Psoas muscle (tissue), 7 donors: ENCODE measurements at regions not wholly inside any gene's neighbourhood (a gene's known extent, or its start where the extent isn't known, plus 50 kb on each side); places are given as distances from the start of the nearest gene placed in this dataset.

Source experiments
- ATAC-seq, 4 donors: fragments of 200-7000 bp; cut with Tn5 transposase; one replicate each; pipeline ENCODE4 v1.9.1; 2020; ENCODE audit warnings: moderate library complexity in 3 of 4, mild to moderate bottlenecking in 2 of 4
- DNase-seq, 2 donors: peaks; one replicate each; pipeline ENCODE4 v3.0.0-alpha.2; 2020
- H3K27ac ChIP-seq: fragments of 200-600 bp; one replicate; pipeline ENCODE4 v1.8.0; 2022
- H3K27me3 ChIP-seq, 3 donors: fragments of 200-600 bp in 1 of 3; one replicate each; pipeline versions ENCODE4 v1.6.1 to v1.8.0; 2013 to 2022; ENCODE audit warnings: low read length in 2 of 3, mild to moderate bottlenecking in 2 of 3, moderate library complexity in 1 of 3; ENCODE audit not compliant: insufficient read depth in 3 of 3
- H3K36me3 ChIP-seq, 2 donors: fragments of 200-600 bp in 1 of 2; one replicate each; pipeline versions ENCODE4 v1.6.1 to v1.8.0; 2013 to 2022; ENCODE audit warnings: low read depth in 1 of 2, mild to moderate bottlenecking in 1 of 2, moderate library complexity in 1 of 2; ENCODE audit not compliant: insufficient read depth in 1 of 2
- H3K4me1 ChIP-seq: fragments of 200-600 bp; one replicate; pipeline ENCODE4 v1.8.0; 2022
- H3K4me3 ChIP-seq: fragments of 200-600 bp; one replicate; pipeline ENCODE4 v1.8.0; 2022; ENCODE audit warnings: mild to moderate bottlenecking
- H3K9me3 ChIP-seq: fragments of 200-600 bp; one replicate; pipeline ENCODE4 v1.8.0; 2022
- CTCF ChIP-seq: fragments of 200-600 bp; IDR thresholded peaks from one replicate; pipeline ENCODE4 v1.8.0; 2022; ENCODE audit warnings: antibody characterized with exemption
- WGBS, 3 donors: extraction: QIAGEN DNeasy Blood & Tissue Kit; methylation state at CpG; one replicate each; pipeline versions ENCODE4 v1.1.6 to v1.1.7; 2013; 5-methylcytosine and 5-hydroxymethylcytosine counted together
- intact Hi-C, 2 donors: fragments of 100-400 bp; cut with DNase I; formaldehyde crosslinking; loops; one replicate each; pipeline versions ENCODE4 v1.11.0 to v1.14.2; 2022
- donor health status: healthy with polysubstance abuse.
- donor health status: DM: no; HTN: no; CAD: no; lungs with moderate emphysema.
- donor health status: Bipolar disorder and iron deficiency.
- donor health status: healthy.
- donor health status: DM: yes; HTN: yes; CAD: no.
- donor health status: DM: no; HTN: no; CAD: no.
- donor health status: DM: yes; HTN: yes; CAD: no.

- WGBS, 3 donors = 52 to 63% (median 59%) methylated on average over 3 of the region's 3 CpGs
- Histone ChIP-seq H3K27me3 (no peaks in the 10 kb centered on the region), H3K4me3 (no peak overlapping the region), H3K27ac (no peak overlapping the region), H3K36me3 (no peaks in the 10 kb centered on the region), H3K9me3 (no peaks in the 10 kb centered on the region), H3K4me1 (no peaks in the 10 kb centered on the region)
- ATAC-seq (no peak), DNase-seq (no peak)
- intact Hi-C loops = no loop called here
- TF ChIP-seq CTCF = no peak
Measured at GRCh38 chr12:74608231-74608775, 70.7 kb downstream of the ATXN7L3B start.

GRCh38 chr12:74610711-74611110 is 73.1 kb downstream of the ATXN7L3B start:
- H3K27ac ChIP-seq = no peak overlapping the region
- no peak for DNase-seq
- no peak overlapping the region for H3K4me3 ChIP-seq
- no peaks in the 10 kb centered on the region for H3K9me3 ChIP-seq
- H3K27me3 ChIP-seq = no peaks in the 10 kb centered on the region
- WGBS, 3 donors = 74 to 81% (median 80%) methylated on average over 3 of the region's 3 CpGs
- H3K36me3 ChIP-seq = no peaks in the 10 kb centered on the region
- H3K4me1 ChIP-seq = no peaks in the 10 kb centered on the region
- no peak for TF ChIP-seq CTCF
- intact Hi-C loops = no loop called here
- ATAC-seq = no peak

- TF ChIP-seq CTCF = no peak
Measured at GRCh38 chr12:74614426-74614825, 76.8 kb downstream of the ATXN7L3B start.

GRCh38 chr12:74619084-74619483 is 81.4 kb downstream of the ATXN7L3B start:
- ATAC-seq (no peak), DNase-seq (no peak)
- Histone ChIP-seq H3K9me3 (no peaks in the 10 kb centered on the region), H3K4me1 (no peaks in the 10 kb centered on the region), H3K36me3 (no peaks in the 10 kb centered on the region), H3K27me3 (no peaks in the 10 kb centered on the region), H3K27ac (no peak overlapping the region), H3K4me3 (no peak overlapping the region)
- WGBS, 3 donors = 39 to 62% (median 51%) methylated on average over 2 of the region's 2 CpGs
- TF ChIP-seq CTCF = no peak
- intact Hi-C loops = no loop called here

More at GRCh38 chr12:74614426-74614825, 76.8 kb downstream of the ATXN7L3B start:
- Histone ChIP-seq H3K9me3 (no peaks in the 10 kb centered on the region), H3K27ac (no peak overlapping the region), H3K4me3 (no peak overlapping the region), H3K36me3 (no peaks in the 10 kb centered on the region), H3K27me3 (no peaks in the 10 kb centered on the region), H3K4me1 (no peaks in the 10 kb centered on the region)
- ATAC-seq (no peak), DNase-seq (no peak)
- intact Hi-C loops = no loop called here

GRCh38 chr12:74619884-74620283 is 82.2 kb downstream of the ATXN7L3B start:
- DNase-seq (no peak), ATAC-seq (no peak)
- TF ChIP-seq CTCF = no peak
- Histone ChIP-seq H3K36me3 (no peaks in the 10 kb centered on the region), H3K4me1 (no peaks in the 10 kb centered on the region), H3K27me3 (no peaks in the 10 kb centered on the region), H3K27ac (no peak overlapping the region), H3K4me3 (no peak overlapping the region), H3K9me3 (no peaks in the 10 kb centered on the region)
- 88 to 94% (median 93%) methylated on average over 1 of the region's 1 CpG for WGBS, 3 donors
- intact Hi-C loops = no loop called here
